GM20000 (cell line): ENCODE measurements at regions not wholly inside any gene's neighbourhood (a gene's known extent, or its start where the extent isn't known, plus 50 kb on each side); places are given as distances from the start of the nearest gene placed in this dataset.

Source experiments
- DNase-seq: peaks from one replicate; pipeline ENCODE4 v3.0.0; 2012; ENCODE audit warnings: low spot score
- CTCF ChIP-seq: IDR thresholded peaks from 2 replicates; pipeline ENCODE4 v1.5.1; 2012; ENCODE audit warnings: mild to moderate bottlenecking, control low read depth; ENCODE audit errors: extremely low read depth, missing control alignments

DNA sequence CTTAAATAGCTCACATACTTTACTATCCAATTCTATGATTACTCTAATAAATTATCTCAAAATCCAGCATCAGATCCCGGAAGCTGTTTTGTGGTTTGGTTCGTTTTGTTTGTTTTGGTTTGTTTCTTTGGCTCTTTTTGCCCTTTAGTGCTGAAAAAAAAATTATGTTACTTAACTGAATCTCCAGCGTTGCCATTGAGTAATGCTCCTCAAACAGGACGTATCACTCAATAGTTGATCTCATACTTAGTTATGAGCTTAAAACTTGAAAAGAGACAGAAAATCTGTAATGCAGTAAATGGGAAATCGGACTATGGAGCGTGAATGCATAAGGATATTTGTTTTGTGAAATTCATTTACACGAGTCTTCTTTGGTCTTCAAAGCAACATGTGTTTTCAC is 533.8 kb upstream of the TMPRSS15 start:
- DNase-seq: no peak
- TF ChIP-seq CTCF: no peak

DNA sequence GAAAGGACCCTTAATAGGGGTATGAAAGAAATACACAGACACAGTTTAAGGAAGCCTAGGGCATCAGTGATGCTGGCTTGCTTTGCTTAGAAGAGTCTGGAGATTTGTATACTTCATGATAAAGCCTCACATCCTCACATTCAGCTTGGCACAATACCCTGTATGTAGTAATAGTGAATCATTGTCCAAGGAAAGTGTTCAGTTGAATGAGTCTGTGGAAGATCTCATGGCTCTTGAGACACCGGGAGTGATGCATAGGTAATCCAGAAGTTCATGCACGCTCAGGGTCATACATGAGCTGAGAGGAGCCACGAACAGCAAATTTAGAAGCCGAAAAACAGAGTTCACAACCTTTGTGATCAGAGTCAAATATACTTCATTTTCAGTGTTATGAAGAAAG is 537.2 kb upstream of the TMPRSS15 start:
- no peak for TF ChIP-seq CTCF
- no peak for DNase-seq

DNA sequence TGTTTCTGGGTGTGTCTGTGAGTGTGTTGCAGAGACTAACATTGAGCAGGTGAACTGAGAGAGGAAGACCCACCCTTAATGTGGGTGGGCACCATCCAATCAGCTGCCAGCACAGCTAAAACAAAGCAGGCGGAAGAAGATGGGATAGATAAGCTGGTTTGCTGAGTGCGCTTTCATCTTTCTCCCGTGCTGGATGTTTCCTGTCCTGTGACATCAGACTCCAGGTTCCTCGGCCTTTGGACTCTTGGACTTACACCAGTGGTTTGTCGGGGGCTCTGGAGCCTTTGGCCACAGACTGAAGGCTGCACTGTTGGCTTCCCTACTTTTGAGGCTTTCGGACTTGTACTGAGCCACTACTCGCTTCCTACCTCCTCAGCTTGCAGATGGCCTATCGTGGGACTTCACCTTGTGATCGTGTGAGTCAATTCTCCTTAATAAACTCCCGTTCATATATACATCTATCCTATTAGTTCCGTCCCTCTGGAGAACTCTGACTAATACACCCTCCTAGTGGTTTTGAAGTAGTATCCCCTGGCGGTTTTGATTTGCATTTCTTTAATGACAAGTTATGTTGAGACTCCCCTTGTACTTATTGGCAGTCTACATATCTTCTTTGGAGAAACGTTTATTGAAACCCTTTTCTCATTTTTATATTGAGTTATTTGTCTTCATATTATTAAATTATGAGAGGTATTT is 546.6 kb upstream of the TMPRSS15 start:
- DNase-seq: no peak
- no peak for TF ChIP-seq CTCF

DNA sequence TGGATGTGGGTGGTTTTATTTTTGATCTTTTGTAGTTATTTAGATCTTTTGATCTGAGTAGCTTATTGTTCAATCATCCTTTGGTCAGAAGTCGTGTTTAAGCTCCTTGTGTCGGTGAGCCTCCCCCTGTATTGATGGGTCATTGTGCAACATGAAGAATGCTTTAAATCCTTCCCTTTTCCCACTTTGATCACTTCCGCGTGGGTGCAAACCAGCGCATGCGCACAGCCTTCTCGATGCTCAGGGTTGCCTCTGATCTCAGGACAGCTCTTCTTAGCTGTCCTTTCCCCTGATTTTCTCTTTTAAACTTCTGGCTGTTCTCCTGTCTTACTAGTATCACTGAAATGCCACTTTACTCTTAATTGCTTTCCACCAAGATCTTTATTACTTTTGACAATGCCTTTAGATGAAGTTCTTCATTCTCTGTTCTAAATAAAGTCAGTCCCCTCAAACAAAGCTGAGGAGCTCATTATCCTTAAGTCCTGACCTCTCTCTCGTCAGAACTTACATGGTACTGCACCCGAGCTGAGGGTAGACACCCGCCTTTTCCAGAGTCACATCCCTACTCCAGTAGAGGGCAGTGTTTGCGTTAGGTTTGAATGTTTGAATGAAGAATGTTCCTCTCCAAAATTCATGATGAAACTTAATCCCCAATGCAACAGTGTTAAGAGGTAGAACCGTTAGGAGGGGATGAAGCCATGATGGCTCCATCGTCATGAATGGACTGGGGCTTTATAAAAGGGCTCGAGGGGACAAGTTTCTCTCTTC is 547.9 kb upstream of the TMPRSS15 start:
- DNase-seq: no peak

DNA sequence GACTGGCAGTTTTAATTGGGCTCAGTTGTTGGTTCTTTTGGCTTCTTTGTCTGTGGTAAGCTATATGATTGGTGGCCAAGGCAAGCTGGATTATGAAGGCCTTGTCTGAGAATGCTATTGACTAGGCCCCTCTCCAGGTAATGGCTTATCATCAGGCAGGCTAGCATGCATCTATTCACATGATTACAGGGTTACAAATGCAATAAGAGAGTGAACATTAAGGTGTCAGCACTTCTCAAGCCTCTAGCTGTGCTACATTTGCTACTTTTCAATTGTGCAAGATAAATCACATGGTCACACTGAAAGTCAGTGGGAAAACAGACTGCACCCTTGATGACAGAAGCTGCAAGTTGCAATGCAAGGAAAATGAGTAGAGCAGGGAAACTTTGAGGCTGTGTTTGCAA is 550.9 kb upstream of the TMPRSS15 start:
- no peak for DNase-seq
- no peak for TF ChIP-seq CTCF

More for the DNA sequence above, 547.9 kb upstream of the TMPRSS15 start:
- TF ChIP-seq CTCF: no peak

DNA sequence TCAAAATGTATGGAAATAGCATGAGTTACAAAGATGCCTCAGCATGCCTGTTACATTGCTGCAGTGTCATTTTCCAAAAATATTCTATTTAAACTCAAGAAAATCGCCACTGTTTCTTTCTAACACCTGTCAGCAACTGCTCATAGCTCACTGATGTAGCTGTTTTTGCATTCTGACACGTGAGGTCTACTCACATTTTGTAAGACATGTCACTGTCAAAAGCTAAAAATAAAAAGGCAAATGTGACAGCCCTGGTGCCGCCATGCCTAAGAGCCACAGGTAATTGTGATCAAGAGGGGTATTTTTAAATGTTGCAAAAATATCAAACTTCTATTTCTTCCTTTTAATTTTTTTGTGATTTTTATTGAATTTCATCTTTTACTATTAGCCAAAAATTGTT is 556.2 kb upstream of the TMPRSS15 start:
- DNase-seq: no peak
- no peak for TF ChIP-seq CTCF

DNA sequence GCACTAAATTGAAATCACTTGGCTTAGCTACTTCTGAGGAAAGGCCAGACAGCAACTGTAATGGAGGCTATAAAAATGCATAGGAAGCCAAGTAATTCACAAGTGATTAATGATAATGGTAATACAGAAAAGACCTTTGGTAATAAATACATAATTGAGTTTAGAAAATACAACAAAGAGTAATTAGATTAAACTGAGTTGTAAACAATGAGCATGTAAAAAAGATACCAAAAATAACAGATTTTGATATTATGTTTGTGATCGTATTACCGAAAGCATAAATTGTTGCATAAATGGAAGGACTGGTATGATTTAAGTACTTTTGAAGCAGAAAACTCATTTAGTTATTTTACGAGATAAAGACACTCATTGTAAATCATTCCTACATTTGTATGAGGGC is 556.7 kb upstream of the TMPRSS15 start:
- no peak for DNase-seq
- no peak for TF ChIP-seq CTCF
